Stomach (tissue), 8 donors: ENCODE measurements at regions not wholly inside any gene's neighbourhood (a gene's known extent, or its start where the extent isn't known, plus 50 kb on each side); places are given as distances from the start of the nearest gene placed in this dataset.
"Not testable (repeated sequence)": the region's sequence is repeated elsewhere in the genome, so short reads cannot be mapped to it uniquely, and the experiment has no call there.

Source experiments
- DNase-seq, 2 donors: peaks; one replicate each; pipeline versions ENCODE4 v3.0.0 to v3.0.0-alpha.2; 2013 to 2019
- H3K27ac ChIP-seq, 5 donors: fragments of 200-600 bp in 4 of 5; sonication (generic) in 4 of 5; one replicate each; pipeline ENCODE4 v1.5.1; 2013 to 2019; ENCODE audit warnings: mild to moderate bottlenecking in 1 of 5, moderate library complexity in 1 of 5
- H3K27me3 ChIP-seq, 3 donors: fragments of 200-600 bp; sonication (generic); one replicate each; pipeline ENCODE4 v1.5.1; 2017 to 2019; ENCODE audit warnings: mixed run types in 1 of 3
- H3K36me3 ChIP-seq, 4 donors: fragments of 200-600 bp; sonication (generic); 1 replicate in 3 of 4; 2 replicates in 1 of 4; pipeline ENCODE4 v1.5.1; 2016 to 2019
- H3K4me1 ChIP-seq, 4 donors: fragments of 200-600 bp; sonication (generic); one replicate each; pipeline ENCODE4 v1.5.1; 2016 to 2019
- H3K4me3 ChIP-seq, 4 donors: fragments of 200-600 bp; sonication (generic) in 3 of 4; one replicate each; pipeline ENCODE4 v1.5.1; 2016 to 2019; ENCODE audit warnings: mild to moderate bottlenecking in 1 of 4
- H3K9me3 ChIP-seq, 4 donors: fragments of 200-600 bp; sonication (generic); one replicate each; pipeline ENCODE4 v1.5.1; 2016 to 2019
- EP300 ChIP-seq: sonication (generic); formaldehyde crosslinking; IDR thresholded peaks from one replicate; pipeline ENCODE4 v1.6.1; 2017; ENCODE audit warnings: antibody characterized with exemption
- POLR2A ChIP-seq, 4 donors: fragments of 450-650 bp; IDR thresholded peaks; one replicate each; pipeline ENCODE4 v1.6.1; 2016; ENCODE audit warnings: antibody characterized with exemption in 4 of 4, control low read depth in 2 of 4, mild to moderate bottlenecking in 1 of 4, moderate library complexity in 1 of 4
- POLR2AphosphoS5 ChIP-seq, 3 donors: sonication (generic); formaldehyde crosslinking; IDR thresholded peaks; one replicate each; pipeline ENCODE4 v1.6.1; 2016; ENCODE audit warnings: antibody characterized with exemption in 3 of 3
- WGBS, 5 donors: extraction: QIAGEN DNeasy Blood & Tissue Kit in 3 of 5; methylation state at CpG; one replicate each; pipeline versions ENCODE4 v1.1.5 to v1.1.7; 2013 to 2018; 5-methylcytosine and 5-hydroxymethylcytosine counted together
- intact Hi-C: fragments of 100-400 bp; cut with DNase I; formaldehyde crosslinking; loops from one replicate; pipeline ENCODE4 v1.15.1; 2023; ENCODE audit warnings: low total_unique reads
- TF ChIP-seq, protein P1 (sequence below), 7 experiments: fragments of 450-650 bp in 4 of 7; fragments of 200-600 bp in 3 of 7; sonication (generic) in 3 of 7; IDR thresholded peaks; one replicate each; pipeline ENCODE4 v1.5.1; 2016 to 2019; ENCODE audit warnings: antibody characterized with exemption in 7 of 7, control low read depth in 2 of 7, mild to moderate bottlenecking in 1 of 7
- donor health status: healthy with polysubstance abuse.
- donor health status: Bipolar disorder and iron deficiency.
- donor health status: healthy.

DNA sequence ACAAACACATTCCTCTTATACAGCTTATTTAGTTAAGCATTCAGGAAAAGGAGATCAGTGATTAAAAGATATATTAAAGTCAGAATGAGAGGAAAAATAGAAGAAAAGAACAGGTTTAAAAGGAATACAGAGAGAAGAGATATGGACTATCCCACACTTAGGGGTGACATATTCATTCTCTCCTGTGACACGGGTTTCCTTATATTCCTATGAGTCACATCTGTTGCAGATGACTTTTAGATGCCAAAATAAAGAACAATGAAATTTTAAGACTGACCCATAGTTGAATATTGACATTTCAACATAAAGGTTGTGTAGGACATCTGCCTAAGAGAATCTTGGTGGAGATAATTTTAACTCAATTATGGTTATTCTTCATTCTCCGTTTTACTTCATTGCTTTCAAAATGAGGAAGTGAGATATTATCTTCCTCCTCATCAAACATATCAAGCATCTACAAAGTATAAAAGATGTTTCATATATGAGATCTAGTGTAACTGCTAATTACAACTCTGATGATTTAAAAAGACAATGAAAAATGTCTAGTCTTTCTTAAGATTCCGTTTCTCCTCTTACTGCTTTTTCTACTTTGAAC is 1336.7 kb upstream of the CITED2 start:
- WGBS, 5 donors: 67 to 75% (median 69%) methylated on average over 3 of the region's 3 CpGs
- Histone ChIP-seq H3K27me3 (no peaks in the 10 kb centered on the region), H3K27ac (no peak overlapping the region), H3K4me1 (no peaks in the 10 kb centered on the region), H3K36me3 (no peaks in the 10 kb centered on the region), H3K4me3 (no peak overlapping the region), H3K9me3 (peaks cover 0 to 5% (median 4%) of the 10 kb centered on the region in 4 donors)
- DNase-seq: no peak
- TF ChIP-seq EP300: no peak
- intact Hi-C loops: no loop called here

GRCh38 chr6:140708441-140708840 is 1334.0 kb upstream of the CITED2 start:
- TF ChIP-seq POLR2A (IDR thresholded peaks at IDR 0.05): no peak
- no peak for TF ChIP-seq EP300
- TF ChIP-seq, protein P1, sequence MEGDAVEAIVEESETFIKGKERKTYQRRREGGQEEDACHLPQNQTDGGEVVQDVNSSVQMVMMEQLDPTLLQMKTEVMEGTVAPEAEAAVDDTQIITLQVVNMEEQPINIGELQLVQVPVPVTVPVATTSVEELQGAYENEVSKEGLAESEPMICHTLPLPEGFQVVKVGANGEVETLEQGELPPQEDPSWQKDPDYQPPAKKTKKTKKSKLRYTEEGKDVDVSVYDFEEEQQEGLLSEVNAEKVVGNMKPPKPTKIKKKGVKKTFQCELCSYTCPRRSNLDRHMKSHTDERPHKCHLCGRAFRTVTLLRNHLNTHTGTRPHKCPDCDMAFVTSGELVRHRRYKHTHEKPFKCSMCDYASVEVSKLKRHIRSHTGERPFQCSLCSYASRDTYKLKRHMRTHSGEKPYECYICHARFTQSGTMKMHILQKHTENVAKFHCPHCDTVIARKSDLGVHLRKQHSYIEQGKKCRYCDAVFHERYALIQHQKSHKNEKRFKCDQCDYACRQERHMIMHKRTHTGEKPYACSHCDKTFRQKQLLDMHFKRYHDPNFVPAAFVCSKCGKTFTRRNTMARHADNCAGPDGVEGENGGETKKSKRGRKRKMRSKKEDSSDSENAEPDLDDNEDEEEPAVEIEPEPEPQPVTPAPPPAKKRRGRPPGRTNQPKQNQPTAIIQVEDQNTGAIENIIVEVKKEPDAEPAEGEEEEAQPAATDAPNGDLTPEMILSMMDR (IDR thresholded peaks at IDR 0.05): no peak
- TF ChIP-seq POLR2AphosphoS5 (IDR thresholded peaks at IDR 0.05): no peak
- Histone ChIP-seq H3K4me1 (no peaks in the 10 kb centered on the region), H3K27me3 (no peaks in the 10 kb centered on the region), H3K27ac (no peak overlapping the region), H3K36me3 (no peaks in the 10 kb centered on the region), H3K4me3 (no peak overlapping the region), H3K9me3 (no peaks in the 10 kb centered on the region)
- intact Hi-C loops: no loop called here
- peak in 1 of 2 donors; percentile 33 for DNase-seq
- WGBS, 5 donors: 46 to 60% (median 54%) methylated on average over 1 of the region's 1 CpG

DNA sequence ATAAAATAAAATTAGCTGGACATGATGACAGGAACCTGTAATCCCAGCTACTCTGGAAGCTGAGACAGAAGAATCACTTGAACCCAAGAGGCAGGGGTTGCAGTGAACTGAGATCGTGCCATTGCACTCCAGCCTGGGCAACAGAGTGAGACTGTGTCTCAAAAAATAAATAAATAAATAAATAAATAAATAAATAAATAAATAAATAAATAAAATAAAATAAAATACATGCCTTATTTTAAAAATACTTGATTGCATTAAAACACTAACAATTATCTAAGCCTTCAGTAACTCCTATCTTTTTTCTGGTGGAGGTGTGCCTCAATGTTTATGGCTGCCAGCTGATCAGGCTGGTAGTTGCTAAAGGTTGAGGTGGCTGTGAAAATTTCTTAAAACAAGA is 1329.6 kb upstream of the CITED2 start:
- DNase-seq, H3K4me3 ChIP-seq, H3K36me3 ChIP-seq, H3K27ac ChIP-seq, H3K9me3 ChIP-seq, H3K27me3 ChIP-seq, intact Hi-C loops, H3K4me1 ChIP-seq: not testable (repeated sequence)
- WGBS, 5 donors: 73 to 97% (median 88%) methylated on average over 1 of the region's 1 CpG

DNA sequence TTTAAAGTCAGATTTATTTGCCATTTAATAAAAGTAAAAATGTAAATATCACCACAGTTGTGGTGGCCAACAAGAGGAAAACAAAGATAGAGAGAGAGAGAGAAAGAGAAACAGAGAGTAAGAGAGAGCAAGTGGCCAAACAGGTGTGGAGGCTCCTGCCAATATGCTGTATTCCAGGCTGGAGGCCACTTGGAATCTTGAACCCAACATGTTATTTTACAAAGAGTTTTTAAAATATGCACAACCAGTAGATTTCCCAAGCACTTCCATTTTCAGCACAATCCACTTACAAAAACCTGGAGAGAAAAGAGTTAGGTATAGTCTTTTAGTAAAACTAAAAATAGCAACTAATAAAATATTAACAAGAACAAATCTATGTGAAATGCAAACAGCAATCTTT is 1323.1 kb upstream of the CITED2 start:
- Histone ChIP-seq H3K9me3 (peaks cover 0 to 11% (median 0%) of the 10 kb centered on the region in 4 donors), H3K4me1 (no peaks in the 10 kb centered on the region), H3K36me3 (no peaks in the 10 kb centered on the region), H3K27ac (no peak overlapping the region), H3K4me3 (no peak overlapping the region), H3K27me3 (no peaks in the 10 kb centered on the region)
- no peak for DNase-seq
- intact Hi-C loops: no loop called here
- TF ChIP-seq EP300: no peak
- no peak for TF ChIP-seq POLR2AphosphoS5 (IDR thresholded peaks at IDR 0.05)
- TF ChIP-seq, protein P1 (IDR thresholded peaks at IDR 0.05): no peak
- no peak for TF ChIP-seq POLR2A (IDR thresholded peaks at IDR 0.05)

DNA sequence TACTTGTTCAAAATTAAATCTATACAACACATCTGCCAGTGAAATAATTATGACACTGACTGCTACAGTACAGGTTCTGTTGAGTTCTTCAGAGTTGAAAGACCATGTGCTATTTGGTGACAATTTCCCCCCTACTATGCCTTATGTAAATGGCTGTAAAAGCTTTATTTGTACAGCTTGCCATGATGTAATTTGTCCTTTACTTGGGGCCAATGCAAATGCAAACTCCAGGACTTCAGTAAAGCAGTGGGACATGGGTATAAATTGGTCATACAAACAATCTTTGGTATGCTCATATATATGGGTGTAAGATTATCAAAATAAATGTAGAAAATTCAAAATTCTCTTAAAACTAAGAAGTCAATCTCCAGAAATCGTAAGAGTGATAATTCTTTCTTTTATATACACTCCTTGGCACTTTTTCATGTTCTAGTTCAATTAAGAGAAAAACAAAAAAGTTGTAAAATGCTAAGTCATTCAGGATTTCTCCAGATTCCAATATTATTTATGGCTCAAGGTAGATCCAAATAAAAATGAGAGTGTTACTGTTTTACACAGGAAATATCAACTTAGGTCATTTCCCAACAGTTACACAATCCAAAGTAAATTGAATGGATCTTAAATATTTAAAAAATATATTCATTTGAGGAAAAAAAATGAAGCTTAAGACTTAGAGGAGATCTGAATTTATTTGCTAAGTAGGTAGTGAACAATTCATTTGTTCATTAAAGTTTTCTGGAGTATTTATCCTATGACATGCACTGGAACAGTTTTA is 1310.5 kb upstream of the CITED2 start:
- H3K4me3 ChIP-seq: no peak overlapping the region
- no peaks in the 10 kb centered on the region for H3K9me3 ChIP-seq
- no peak for DNase-seq
- H3K27ac ChIP-seq: no peak overlapping the region
- no peaks in the 10 kb centered on the region for H3K4me1 ChIP-seq
- no peaks in the 10 kb centered on the region for H3K36me3 ChIP-seq
- intact Hi-C loops: no loop called here
- 60 to 80% (median 67%) methylated on average over 1 of the region's 1 CpG for WGBS, 5 donors
- TF ChIP-seq POLR2A (IDR thresholded peaks at IDR 0.05) (no peak), EP300 (no peak), POLR2AphosphoS5 (IDR thresholded peaks at IDR 0.05) (no peak)
- TF ChIP-seq, protein P1 (IDR thresholded peaks at IDR 0.05): no peak
- H3K27me3 ChIP-seq: no peaks in the 10 kb centered on the region
